A673 (cell line): ENCODE measurements at regions not wholly inside any gene's neighbourhood (a gene's known extent, or its start where the extent isn't known, plus 50 kb on each side); places are given as distances from the start of the nearest gene placed in this dataset.

Experiments
- BruUV-seq: library from RNA; stranded (reverse); fragments of 400-500 nt; replicated peaks from 2 replicates; lab custom pipeline; 2021; lab: Mats Ljungman, UMichigan
- CTCF ChIA-PET: fragments of 300-600 bp; sonication (Branson Sonifier 250); formaldehyde crosslinking; loops from one replicate; lab custom pipeline; 2022; ENCODE audit warnings: antibody characterized with exemption; lab: Charles Lee
- POLR2A ChIA-PET: fragments of 300-600 bp; sonication (Branson Sonifier 250); formaldehyde crosslinking; loops from one replicate; lab custom pipeline; 2022; ENCODE audit warnings: antibody characterized with exemption; ENCODE audit not compliant: low non-redundant PET; lab: Charles Lee
- DNase-seq: peaks from one replicate; pipeline ENCODE4 v3.0.0-alpha.2; 2015; ENCODE audit warnings: low spot score
- H3K27ac ChIP-seq: fragments of 200-600 bp; sonication (generic); 2 replicates; pipeline ENCODE4 v1.5.1; 2016; ENCODE audit warnings: mixed run types, low read depth, mild to moderate bottlenecking, mixed read lengths, antibody characterized with exemption, low read length; ENCODE audit not compliant: poor library complexity, severe bottlenecking
- H3K27me3 ChIP-seq: fragments of 200-600 bp; sonication (generic); replicated peaks from 2 replicates; pipeline ENCODE4 v1.6.1; 2017; ENCODE audit warnings: mixed run types, low read depth, mild to moderate bottlenecking, mixed read lengths, antibody characterized with exemption, low read length; ENCODE audit not compliant: insufficient read depth, poor library complexity
- H3K36me3 ChIP-seq: fragments of 200-600 bp; sonication (generic); 2 replicates; pipeline ENCODE4 v1.6.1; 2016; ENCODE audit warnings: mixed run types, mild to moderate bottlenecking, mixed read lengths, antibody characterized with exemption, low read length; ENCODE audit not compliant: insufficient read depth, poor library complexity, severe bottlenecking
- H3K4me1 ChIP-seq: fragments of 200-600 bp; sonication (generic); 2 replicates; pipeline ENCODE4 v1.6.1; 2017; ENCODE audit warnings: mixed run types, mild to moderate bottlenecking, mixed read lengths, antibody characterized with exemption, low read length; ENCODE audit not compliant: insufficient read depth, poor library complexity, severe bottlenecking
- H3K4me3 ChIP-seq: fragments of 200-600 bp; sonication (generic); 2 replicates; pipeline ENCODE4 v1.5.1; 2016; ENCODE audit warnings: low read depth, mixed run types, mild to moderate bottlenecking, mixed read lengths, low read length; ENCODE audit not compliant: poor library complexity, severe bottlenecking
- H3K9me3 ChIP-seq: fragments of 200-600 bp; sonication (generic); 2 replicates; pipeline ENCODE4 v1.6.1; 2016; ENCODE audit warnings: mixed run types, low read depth, mild to moderate bottlenecking, mixed read lengths, antibody characterized with exemption, low read length; ENCODE audit not compliant: poor library complexity, severe bottlenecking
- EZH2 ChIP-seq: fragments of 200-600 bp; sonication (generic); IDR thresholded peaks from 2 replicates; pipeline ENCODE4 v1.6.1; 2017; ENCODE audit warnings: borderline replicate concordance, low read depth, mild to moderate bottlenecking, mixed read lengths, antibody characterized with exemption, low read length; ENCODE audit not compliant: poor library complexity, severe bottlenecking
- intact Hi-C: fragments of 100-400 bp; cut with micrococcal nuclease; formaldehyde crosslinking; loops from one replicate; pipeline ENCODE4 v1.10.0; 2022; ENCODE audit not compliant: unreplicated experiment
- TF ChIP-seq, protein P1 (sequence below): fragments of 300-800, 200-600 bp; sonication (generic); conservative IDR thresholded peaks from 2 replicates; pipeline ENCODE4 v1.5.1; 2017; ENCODE audit warnings: low read depth, mild to moderate bottlenecking, antibody characterized with exemption, low read length, moderate library complexity, mixed read lengths

DNA sequence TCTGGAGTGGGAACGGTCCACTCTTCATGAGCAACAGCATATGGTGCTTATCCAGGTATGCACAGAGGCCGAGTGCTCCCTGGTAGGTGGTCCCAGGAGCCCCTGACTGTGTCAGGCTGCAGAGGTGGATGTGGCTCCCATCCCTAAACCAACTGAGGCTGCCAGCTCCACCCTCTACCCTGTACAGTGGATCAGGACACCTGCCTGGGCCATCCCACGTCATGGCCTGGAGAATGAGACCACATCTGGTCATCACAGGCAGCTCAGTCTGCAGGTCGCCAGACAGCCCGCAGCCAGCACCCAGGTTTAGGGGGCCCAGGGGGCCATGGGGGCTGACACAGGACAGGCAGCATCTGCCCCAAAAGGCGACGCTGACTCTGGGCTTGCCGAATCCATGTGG lies 100.3 kb upstream of the TMEM18 start:
- Histone ChIP-seq H3K27ac (no peak overlapping the region), H3K4me3 (no peak overlapping the region), H3K4me1 (no peaks in the 10 kb centered on the region), H3K27me3 (no peaks in the 10 kb centered on the region), H3K36me3 (no peaks in the 10 kb centered on the region), H3K9me3 (no peaks in the 10 kb centered on the region)
- POLR2A ChIA-PET: interaction anchor here (0.5 kb wide), 1 partner anchor 101 kb away, joined by 5 read pairs; no protein-coding TSS in a partner anchor
- intact Hi-C loops: no loop called here
- BruUV-seq: no TSS peak
- DNase-seq: no peak
- CTCF ChIA-PET: no interaction called here
- no peak for TF ChIP-seq EZH2
- TF ChIP-seq, protein P1, sequence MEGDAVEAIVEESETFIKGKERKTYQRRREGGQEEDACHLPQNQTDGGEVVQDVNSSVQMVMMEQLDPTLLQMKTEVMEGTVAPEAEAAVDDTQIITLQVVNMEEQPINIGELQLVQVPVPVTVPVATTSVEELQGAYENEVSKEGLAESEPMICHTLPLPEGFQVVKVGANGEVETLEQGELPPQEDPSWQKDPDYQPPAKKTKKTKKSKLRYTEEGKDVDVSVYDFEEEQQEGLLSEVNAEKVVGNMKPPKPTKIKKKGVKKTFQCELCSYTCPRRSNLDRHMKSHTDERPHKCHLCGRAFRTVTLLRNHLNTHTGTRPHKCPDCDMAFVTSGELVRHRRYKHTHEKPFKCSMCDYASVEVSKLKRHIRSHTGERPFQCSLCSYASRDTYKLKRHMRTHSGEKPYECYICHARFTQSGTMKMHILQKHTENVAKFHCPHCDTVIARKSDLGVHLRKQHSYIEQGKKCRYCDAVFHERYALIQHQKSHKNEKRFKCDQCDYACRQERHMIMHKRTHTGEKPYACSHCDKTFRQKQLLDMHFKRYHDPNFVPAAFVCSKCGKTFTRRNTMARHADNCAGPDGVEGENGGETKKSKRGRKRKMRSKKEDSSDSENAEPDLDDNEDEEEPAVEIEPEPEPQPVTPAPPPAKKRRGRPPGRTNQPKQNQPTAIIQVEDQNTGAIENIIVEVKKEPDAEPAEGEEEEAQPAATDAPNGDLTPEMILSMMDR: no peak

DNA sequence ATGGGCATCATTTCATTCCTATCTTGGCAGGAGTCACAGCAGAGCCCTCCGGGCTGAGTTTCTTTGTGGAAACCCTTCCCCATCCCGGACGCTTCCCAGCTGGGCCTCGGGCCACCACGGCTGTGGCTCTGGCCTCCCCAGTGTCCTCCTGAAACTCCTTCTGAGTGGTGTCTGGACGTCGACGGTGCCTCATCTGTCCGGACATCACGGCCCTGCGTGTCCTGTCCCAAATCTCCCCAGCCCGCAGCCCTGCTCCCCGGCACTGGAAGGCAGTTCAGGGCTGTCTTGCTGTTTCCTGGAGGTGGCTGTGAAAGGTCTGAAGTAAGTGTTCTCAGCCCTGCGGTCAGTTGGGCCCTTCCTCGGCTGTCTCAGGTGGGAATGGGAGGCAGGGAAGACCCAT lies 99.8 kb upstream of the TMEM18 start:
- no TSS peak for BruUV-seq
- CTCF ChIA-PET: interaction anchor here (0.6 kb wide), 1 partner anchor 139 kb away, joined by 3 read pairs; no protein-coding TSS in a partner anchor
- intact Hi-C loops: no loop called here
- no peak overlapping the region for H3K4me3 ChIP-seq
- H3K9me3 ChIP-seq: no peaks in the 10 kb centered on the region
- H3K36me3 ChIP-seq: no peaks in the 10 kb centered on the region
- POLR2A ChIA-PET: no interaction called here
- no peak overlapping the region for H3K27ac ChIP-seq
- TF ChIP-seq EZH2: no peak
- TF ChIP-seq, protein P1: no peak
- H3K27me3 ChIP-seq: no peaks in the 10 kb centered on the region
- DNase-seq: no peak
- H3K4me1 ChIP-seq: no peaks in the 10 kb centered on the region

GRCh38 chr2:776487-776886 lies 99.3 kb upstream of the TMEM18 start:
- no peak for TF ChIP-seq EZH2
- TF ChIP-seq, protein P1: no peak
- ChIA-PET CTCF (interaction anchor here (0.6 kb wide), 1 partner anchor 138 kb away, joined by 3 read pairs; no protein-coding TSS in a partner anchor), POLR2A (no interaction called here)
- H3K4me1 ChIP-seq: no peaks in the 10 kb centered on the region
- no TSS peak for BruUV-seq
- H3K27ac ChIP-seq: no peak overlapping the region
- H3K4me3 ChIP-seq: no peak overlapping the region
- intact Hi-C loops: no loop called here
- no peaks in the 10 kb centered on the region for H3K9me3 ChIP-seq
- no peaks in the 10 kb centered on the region for H3K27me3 ChIP-seq
- H3K36me3 ChIP-seq: no peaks in the 10 kb centered on the region
- no peak for DNase-seq
